Osteocyte (in vitro differentiated cells): ENCODE measurements at regions not wholly inside any gene's neighbourhood (a gene's known extent, or its start where the extent isn't known, plus 50 kb on each side); places are given as distances from the start of the nearest gene placed in this dataset.

Experiments used
- DNase-seq: peaks from one replicate; pipeline ENCODE4 v3.0.0; 2021; ENCODE audit warnings: mixed read lengths; ENCODE audit not compliant: unreplicated experiment; ENCODE audit errors: extremely low spot score
- H3K27ac Mint-ChIP-seq: one replicate; pipeline ENCODE4 v1.8.0; 2021; ENCODE audit warnings: mild to moderate bottlenecking, mixed read lengths; ENCODE audit not compliant: unreplicated experiment
- H3K27me3 Mint-ChIP-seq: one replicate; pipeline ENCODE4 v1.8.0; 2021; ENCODE audit warnings: mixed read lengths; ENCODE audit not compliant: unreplicated experiment
- H3K36me3 Mint-ChIP-seq: one replicate; pipeline ENCODE4 v1.8.0; 2021; ENCODE audit warnings: mixed read lengths; ENCODE audit not compliant: unreplicated experiment
- H3K4me1 Mint-ChIP-seq: one replicate; pipeline ENCODE4 v1.8.0; 2021; ENCODE audit warnings: mixed read lengths; ENCODE audit not compliant: unreplicated experiment
- H3K4me3 Mint-ChIP-seq: one replicate; pipeline ENCODE4 v1.8.0; 2021; ENCODE audit warnings: mild to moderate bottlenecking, moderate library complexity, mixed read lengths; ENCODE audit not compliant: unreplicated experiment
- H3K9me3 Mint-ChIP-seq: one replicate; pipeline ENCODE4 v1.8.0; 2021; ENCODE audit warnings: mixed read lengths; ENCODE audit not compliant: unreplicated experiment
- TF ChIP-seq, protein P1 (sequence below): fragments of 200-600 bp; sonication (generic); IDR thresholded peaks from 2 replicates; pipeline ENCODE4 v1.5.0; 2021; ENCODE audit warnings: antibody characterized with exemption, mild to moderate bottlenecking, moderate library complexity

DNA sequence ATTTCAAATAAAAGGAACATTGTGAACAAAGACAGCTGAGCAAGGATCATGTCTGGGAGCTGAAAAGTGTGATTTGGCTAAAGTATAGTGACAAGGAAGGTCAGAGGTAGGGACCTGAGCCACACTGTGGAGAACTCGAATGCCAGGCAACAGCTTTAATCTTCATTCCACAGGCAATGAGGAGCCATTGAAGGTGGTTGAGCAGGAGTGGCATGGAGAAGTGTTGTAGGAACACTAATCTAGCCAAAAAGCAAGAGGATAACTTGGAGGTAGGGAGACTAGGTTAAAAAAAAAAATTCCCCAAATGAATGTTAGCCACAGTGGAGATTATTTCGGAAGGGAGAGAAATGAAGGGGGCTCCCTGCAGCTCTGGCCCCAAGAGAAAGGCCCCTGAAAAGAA lies 286.9 kb downstream of the BCOR start:
- peaks cover 16% of the 10 kb centered on the region for H3K9me3 Mint-ChIP-seq
- DNase-seq, result no peak
- TF ChIP-seq, protein P1, sequence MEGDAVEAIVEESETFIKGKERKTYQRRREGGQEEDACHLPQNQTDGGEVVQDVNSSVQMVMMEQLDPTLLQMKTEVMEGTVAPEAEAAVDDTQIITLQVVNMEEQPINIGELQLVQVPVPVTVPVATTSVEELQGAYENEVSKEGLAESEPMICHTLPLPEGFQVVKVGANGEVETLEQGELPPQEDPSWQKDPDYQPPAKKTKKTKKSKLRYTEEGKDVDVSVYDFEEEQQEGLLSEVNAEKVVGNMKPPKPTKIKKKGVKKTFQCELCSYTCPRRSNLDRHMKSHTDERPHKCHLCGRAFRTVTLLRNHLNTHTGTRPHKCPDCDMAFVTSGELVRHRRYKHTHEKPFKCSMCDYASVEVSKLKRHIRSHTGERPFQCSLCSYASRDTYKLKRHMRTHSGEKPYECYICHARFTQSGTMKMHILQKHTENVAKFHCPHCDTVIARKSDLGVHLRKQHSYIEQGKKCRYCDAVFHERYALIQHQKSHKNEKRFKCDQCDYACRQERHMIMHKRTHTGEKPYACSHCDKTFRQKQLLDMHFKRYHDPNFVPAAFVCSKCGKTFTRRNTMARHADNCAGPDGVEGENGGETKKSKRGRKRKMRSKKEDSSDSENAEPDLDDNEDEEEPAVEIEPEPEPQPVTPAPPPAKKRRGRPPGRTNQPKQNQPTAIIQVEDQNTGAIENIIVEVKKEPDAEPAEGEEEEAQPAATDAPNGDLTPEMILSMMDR, result no peak
- no peaks in the 10 kb centered on the region for H3K36me3 Mint-ChIP-seq
- no peak overlapping the region for H3K4me3 Mint-ChIP-seq
- H3K4me1 Mint-ChIP-seq, result peaks cover 25% of the 10 kb centered on the region
- H3K27ac Mint-ChIP-seq, result no peak overlapping the region
- no peaks in the 10 kb centered on the region for H3K27me3 Mint-ChIP-seq

DNA sequence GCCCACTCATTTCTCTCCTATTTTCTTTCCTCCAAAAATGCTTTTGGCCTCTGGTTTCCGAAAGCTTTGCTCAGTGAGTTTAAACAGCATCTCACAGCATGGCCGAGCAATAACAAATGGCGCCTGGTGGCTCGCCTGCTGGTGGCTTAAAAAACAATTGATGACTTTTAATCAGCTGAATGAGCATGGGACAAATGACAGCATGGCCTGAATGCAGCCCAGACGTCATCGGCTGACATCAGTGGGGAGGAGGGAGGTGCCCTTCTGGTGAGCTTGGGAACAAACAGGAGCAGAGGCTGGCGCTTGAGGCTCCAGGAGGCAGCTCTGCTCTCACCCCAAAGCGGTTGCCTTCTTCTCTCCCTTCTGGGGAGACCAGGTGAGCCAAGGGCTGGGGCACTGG lies 286.4 kb downstream of the BCOR start:
- no peak overlapping the region for H3K27ac Mint-ChIP-seq
- H3K36me3 Mint-ChIP-seq, result no peaks in the 10 kb centered on the region
- peaks cover 16% of the 10 kb centered on the region for H3K9me3 Mint-ChIP-seq
- no peak for DNase-seq
- TF ChIP-seq, protein P1, result no peak
- no peaks in the 10 kb centered on the region for H3K27me3 Mint-ChIP-seq
- H3K4me3 Mint-ChIP-seq, result no peak overlapping the region
- peaks cover 25% of the 10 kb centered on the region for H3K4me1 Mint-ChIP-seq

DNA sequence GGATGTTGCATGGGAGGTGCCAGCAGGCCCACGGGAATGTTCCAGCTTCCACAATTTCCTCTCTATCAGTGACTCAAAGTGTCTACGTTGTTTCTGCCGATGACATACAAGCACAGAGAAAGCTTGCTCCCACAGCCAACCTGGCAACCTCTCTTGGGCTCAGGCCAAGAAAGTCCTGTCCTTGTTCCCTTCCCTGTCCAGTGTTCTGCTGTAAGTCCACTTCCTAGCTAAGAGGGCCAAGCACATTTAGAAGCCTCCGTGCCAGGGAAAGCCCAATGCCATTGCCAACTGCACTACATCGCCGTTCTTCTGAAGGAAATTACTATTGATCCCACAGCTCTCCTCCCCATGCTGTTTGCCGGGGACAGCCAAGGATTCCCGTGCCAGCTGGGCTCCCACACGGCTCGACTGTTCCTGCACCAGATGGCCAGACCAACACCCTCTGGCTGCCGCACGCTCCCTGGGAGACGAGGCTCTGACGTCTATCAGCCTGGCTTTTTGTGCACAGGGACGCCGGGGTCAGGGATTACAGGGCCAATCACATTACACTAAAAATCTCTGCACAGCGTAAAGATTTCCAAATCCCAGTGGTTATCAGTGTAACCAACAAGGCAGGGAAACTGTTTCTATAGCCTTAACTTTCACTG lies 284.0 kb downstream of the BCOR start:
- H3K4me1 Mint-ChIP-seq, result peaks cover 31% of the 10 kb centered on the region
- H3K9me3 Mint-ChIP-seq, result peaks cover 10% of the 10 kb centered on the region
- TF ChIP-seq, protein P1, result no peak
- H3K4me3 Mint-ChIP-seq, result no peak overlapping the region
- DNase-seq, result no peak
- H3K27ac Mint-ChIP-seq, result no peak overlapping the region
- H3K36me3 Mint-ChIP-seq, result no peaks in the 10 kb centered on the region
- H3K27me3 Mint-ChIP-seq, result no peaks in the 10 kb centered on the region

DNA sequence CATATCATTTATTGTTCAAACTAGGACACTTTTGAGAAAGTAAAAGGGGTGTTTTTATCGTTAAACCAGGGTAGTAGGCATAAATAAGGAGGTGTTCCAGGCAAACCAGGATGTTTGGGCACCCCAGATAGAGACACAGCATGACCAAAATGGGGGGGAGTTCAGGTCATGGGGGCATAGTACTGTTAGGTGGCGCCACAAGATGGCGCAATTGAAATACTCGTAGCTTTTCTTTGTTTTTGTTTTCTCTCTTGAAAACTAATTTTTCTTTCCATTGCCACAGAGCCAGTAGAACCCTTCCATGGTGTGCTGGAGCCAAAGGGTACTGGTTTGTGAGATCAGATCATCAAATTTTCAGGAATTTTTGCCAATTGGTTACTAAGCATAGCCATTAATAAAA lies 283.4 kb downstream of the BCOR start:
- Mint-ChIP-seq H3K4me3 (no peak overlapping the region), H3K27me3 (no peaks in the 10 kb centered on the region), H3K9me3 (peaks cover 10% of the 10 kb centered on the region), H3K27ac (no peak overlapping the region), H3K36me3 (no peaks in the 10 kb centered on the region), H3K4me1 (peaks cover 28% of the 10 kb centered on the region)
- TF ChIP-seq, protein P1, result peak; percentile 56
- no peak for DNase-seq

DNA sequence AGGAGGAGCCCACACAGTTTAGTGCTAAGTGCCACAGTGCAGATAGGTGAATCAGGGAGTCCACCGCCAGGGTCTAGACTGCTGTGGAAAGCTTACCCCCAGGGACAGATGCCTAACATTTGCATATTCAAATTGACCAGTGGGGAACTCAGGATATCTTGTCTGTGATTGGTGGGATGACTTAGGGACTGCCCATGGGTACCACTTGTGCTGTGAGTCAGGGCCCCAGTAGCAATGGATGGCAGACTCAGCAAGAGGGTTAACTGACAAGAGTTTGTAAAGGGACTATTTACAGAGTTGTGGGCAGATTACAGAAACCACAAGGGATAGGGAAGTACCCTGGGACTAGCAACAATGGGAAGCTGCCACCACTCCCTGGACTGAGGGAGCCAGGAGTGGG lies 282.1 kb downstream of the BCOR start:
- TF ChIP-seq, protein P1, result no peak
- peaks cover 25% of the 10 kb centered on the region for H3K4me1 Mint-ChIP-seq
- DNase-seq, result no peak
- H3K27me3 Mint-ChIP-seq, result no peaks in the 10 kb centered on the region
- peaks cover 4% of the 10 kb centered on the region for H3K9me3 Mint-ChIP-seq
- H3K36me3 Mint-ChIP-seq, result no peaks in the 10 kb centered on the region
- H3K4me3 Mint-ChIP-seq, result no peak overlapping the region
- H3K27ac Mint-ChIP-seq, result no peak overlapping the region
